Activated CD8-positive, alpha-beta memory T cell treated with anti-CD3 and anti-CD28 coated beads, Interleukin-2, amount 10 ng/mL, durations not matched to agents 7 days and 5 days (primary cell): ENCODE measurements at regions not wholly inside any gene's neighbourhood (a gene's known extent, or its start where the extent isn't known, plus 50 kb on each side); places are given as distances from the start of the nearest gene placed in this dataset.
A peak's percentile ranks its signal among the peaks of the same experiment; 100 is the strongest.
"Not testable (repeated sequence)": the region's sequence is repeated elsewhere in the genome, so short reads cannot be mapped to it uniquely, and the experiment has no call there.

Experiments used
- ATAC-seq: fragments of 150-1000 bp; cut with Tn5 transposase; one replicate; pipeline ENCODE4 v1.10.0; 2021; ENCODE audit warnings: moderate library complexity
- CTCF ChIA-PET: fragments of 350-600 bp; sonication (Branson Sonifier 250); formaldehyde crosslinking; loops from one replicate; lab custom pipeline; 2021; ENCODE audit warnings: antibody characterized with exemption; lab: Charles Lee
- DNase-seq: peaks from one replicate; pipeline ENCODE4 v3.0.0-alpha.2; 2020
- H3K27ac Mint-ChIP-seq: one replicate; pipeline ENCODE4 v1.8.0; 2021; ENCODE audit warnings: mild to moderate bottlenecking, mixed read lengths
- H3K27me3 Mint-ChIP-seq: one replicate; pipeline ENCODE4 v1.8.0; 2021; ENCODE audit warnings: mixed read lengths
- H3K36me3 Mint-ChIP-seq: one replicate; pipeline ENCODE4 v1.8.0; 2021; ENCODE audit warnings: mild to moderate bottlenecking, mixed read lengths
- H3K4me1 Mint-ChIP-seq: one replicate; pipeline ENCODE4 v1.8.0; 2021; ENCODE audit warnings: mixed read lengths
- H3K4me3 Mint-ChIP-seq: one replicate; pipeline ENCODE4 v1.8.0; 2021; ENCODE audit warnings: mild to moderate bottlenecking, moderate library complexity, mixed read lengths
- H3K9me3 Mint-ChIP-seq: one replicate; pipeline ENCODE4 v1.8.0; 2022; ENCODE audit warnings: low read depth, mixed read lengths

DNA sequence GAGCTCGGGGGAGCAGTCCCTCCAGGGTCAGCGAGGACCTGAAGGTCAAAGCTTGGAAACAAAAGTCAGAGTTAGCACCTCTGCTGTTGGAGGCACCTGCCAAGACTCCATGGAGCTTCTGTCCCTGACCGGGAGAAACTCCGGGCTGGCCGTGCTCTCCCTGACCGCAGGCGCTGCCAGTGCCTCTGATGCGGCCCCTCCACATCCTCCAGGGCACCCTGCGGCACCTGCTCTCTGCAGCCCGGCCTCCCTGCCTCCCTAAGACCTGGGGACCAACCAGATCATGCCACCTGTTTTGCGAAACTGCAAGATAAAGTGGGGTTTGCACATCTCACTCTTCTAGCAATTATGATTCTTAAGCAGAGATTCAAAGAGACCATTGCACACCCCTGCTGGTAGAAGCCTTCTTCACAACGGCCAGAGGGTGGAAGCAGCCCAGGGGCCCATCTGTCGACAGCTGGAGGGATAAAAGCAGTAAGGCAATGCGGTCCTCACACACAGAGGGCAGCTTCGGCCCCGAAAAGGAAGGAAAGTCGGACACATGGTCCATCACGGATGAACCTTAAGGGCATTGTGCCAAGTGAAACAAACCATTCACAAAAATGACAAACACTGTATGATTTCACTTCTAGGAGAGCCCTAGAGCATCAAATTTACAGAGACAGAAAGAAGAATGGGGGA lies 477.1 kb downstream of the BRD1 start:
- H3K4me1 Mint-ChIP-seq = no peaks in the 10 kb centered on the region
- CTCF ChIA-PET = no interaction called here
- DNase-seq (no peak), ATAC-seq (no peak)
- no peaks in the 10 kb centered on the region for H3K27me3 Mint-ChIP-seq
- H3K36me3 Mint-ChIP-seq = no peaks in the 10 kb centered on the region
- no peaks in the 10 kb centered on the region for H3K9me3 Mint-ChIP-seq
- H3K4me3 Mint-ChIP-seq = no peak overlapping the region
- no peak overlapping the region for H3K27ac Mint-ChIP-seq

DNA sequence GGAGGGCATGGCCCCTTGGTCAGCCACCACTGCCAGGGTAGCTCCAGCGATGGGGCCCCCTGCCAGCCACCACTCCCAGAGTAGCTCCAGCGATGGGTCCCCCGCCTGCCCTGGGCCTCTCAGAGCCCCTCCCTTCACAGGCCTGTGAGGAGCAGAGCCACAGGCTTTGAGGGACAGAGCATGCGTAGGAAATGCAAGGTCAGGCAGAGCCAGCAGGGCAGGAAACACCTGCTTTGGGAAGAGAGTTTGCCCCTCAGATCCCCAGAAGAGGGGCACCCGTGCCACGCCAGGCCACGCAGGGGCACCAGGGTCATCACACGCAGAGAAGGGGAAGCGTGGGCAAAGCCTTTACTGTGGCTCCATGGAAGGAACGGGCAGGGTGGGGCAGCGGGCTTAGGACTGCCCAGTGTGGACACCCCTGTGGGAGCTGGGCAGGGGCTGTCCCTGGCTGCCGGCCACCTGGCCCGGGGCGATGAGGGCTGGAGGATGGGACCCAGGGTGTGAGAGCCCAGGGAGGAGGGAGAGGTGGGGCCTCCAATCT lies 477.8 kb downstream of the BRD1 start:
- H3K9me3 Mint-ChIP-seq = no peaks in the 10 kb centered on the region
- H3K36me3 Mint-ChIP-seq = no peaks in the 10 kb centered on the region
- DNase-seq (no peak), ATAC-seq (no peak)
- H3K27me3 Mint-ChIP-seq = no peaks in the 10 kb centered on the region
- H3K4me1 Mint-ChIP-seq = no peaks in the 10 kb centered on the region
- H3K27ac Mint-ChIP-seq = no peak overlapping the region
- CTCF ChIA-PET = no interaction called here
- H3K4me3 Mint-ChIP-seq = no peak overlapping the region

DNA sequence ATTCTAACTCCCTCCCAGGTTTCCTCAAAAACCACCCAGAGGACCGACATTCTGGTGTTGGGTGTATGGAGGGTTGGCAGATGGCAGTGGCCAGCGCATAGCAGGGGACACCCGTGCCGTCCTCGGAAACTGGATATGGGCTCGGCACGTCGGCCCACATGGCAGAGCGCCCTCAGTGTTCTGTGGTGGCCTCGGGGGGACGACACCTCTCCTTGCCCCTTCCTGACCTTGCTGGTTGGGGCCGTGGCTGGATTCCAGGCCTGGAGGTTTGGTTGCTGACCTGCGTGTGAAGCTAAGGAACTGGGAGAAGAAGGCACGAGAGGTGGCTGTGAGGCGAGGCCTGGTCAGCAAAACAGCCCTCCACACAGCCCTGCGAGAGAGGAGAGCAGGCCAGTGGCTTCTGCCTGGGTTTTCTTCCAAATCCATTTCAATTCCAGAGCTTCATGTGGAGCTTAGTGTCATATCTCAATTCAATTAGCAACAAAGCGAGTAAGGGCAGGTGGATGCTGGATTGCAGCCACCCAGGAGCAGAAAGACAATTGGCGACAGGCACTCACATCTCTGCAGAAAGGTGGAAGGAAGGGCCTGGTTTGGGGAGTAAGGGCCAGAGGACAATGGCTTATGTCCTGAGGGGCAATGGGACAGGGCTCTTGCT lies 478.4 kb downstream of the BRD1 start:
- Mint-ChIP-seq H3K4me1 (no peaks in the 10 kb centered on the region), H3K36me3 (no peaks in the 10 kb centered on the region), H3K4me3 (no peak overlapping the region), H3K27me3 (no peaks in the 10 kb centered on the region), H3K27ac (no peak overlapping the region), H3K9me3 (no peaks in the 10 kb centered on the region)
- DNase-seq = no peak
- CTCF ChIA-PET = no interaction called here
- no peak for ATAC-seq

DNA sequence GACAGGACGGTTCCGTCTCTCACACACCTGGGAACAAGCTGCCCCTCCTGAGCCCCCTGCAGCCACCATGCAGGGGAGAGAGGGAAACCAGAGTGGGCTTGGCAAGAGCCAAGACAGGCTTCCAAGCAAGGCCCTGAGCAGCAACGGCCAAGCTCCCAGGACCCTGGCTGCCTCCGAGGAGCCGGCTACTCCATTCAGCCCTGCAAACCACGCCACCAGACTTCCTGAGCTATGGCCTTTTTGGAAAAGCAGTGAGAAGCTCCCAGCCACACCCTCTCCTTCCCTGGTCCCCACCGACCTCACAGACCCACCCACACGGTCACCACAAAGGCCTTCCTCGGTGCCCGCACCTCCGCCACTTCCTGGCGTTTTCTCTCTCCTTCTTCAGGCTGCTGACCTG lies 479.0 kb downstream of the BRD1 start:
- Mint-ChIP-seq H3K4me3 (no peak overlapping the region), H3K27me3 (no peaks in the 10 kb centered on the region), H3K27ac (no peak overlapping the region), H3K4me1 (no peaks in the 10 kb centered on the region), H3K36me3 (no peaks in the 10 kb centered on the region), H3K9me3 (no peaks in the 10 kb centered on the region)
- ATAC-seq = no peak
- DNase-seq = no peak
- CTCF ChIA-PET = no interaction called here

DNA sequence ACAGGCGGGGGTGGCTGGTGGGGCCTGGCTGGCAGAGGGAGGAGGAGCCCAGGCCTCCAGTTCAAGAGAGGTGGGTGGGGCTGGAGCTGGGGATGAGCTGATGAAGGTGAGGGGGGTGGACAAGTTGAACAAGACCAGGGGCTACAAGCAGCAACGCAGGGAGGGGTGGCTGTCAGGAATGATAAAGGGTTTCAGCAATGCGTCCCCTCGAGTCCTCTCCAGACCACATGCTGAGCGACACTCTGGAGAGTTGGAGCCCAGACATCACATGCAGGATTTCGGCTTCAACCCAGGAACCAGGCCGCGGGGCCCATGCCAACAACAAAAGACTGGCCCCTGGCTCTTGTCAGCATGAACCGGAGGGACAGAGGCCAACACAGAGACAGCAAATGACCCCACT lies 480.3 kb downstream of the BRD1 start:
- DNase-seq (no peak), ATAC-seq (no peak)
- Mint-ChIP-seq H3K27me3 (no peaks in the 10 kb centered on the region), H3K4me1 (no peaks in the 10 kb centered on the region), H3K4me3 (no peak overlapping the region), H3K9me3 (no peaks in the 10 kb centered on the region), H3K36me3 (no peaks in the 10 kb centered on the region), H3K27ac (no peak overlapping the region)
- CTCF ChIA-PET = no interaction called here

DNA sequence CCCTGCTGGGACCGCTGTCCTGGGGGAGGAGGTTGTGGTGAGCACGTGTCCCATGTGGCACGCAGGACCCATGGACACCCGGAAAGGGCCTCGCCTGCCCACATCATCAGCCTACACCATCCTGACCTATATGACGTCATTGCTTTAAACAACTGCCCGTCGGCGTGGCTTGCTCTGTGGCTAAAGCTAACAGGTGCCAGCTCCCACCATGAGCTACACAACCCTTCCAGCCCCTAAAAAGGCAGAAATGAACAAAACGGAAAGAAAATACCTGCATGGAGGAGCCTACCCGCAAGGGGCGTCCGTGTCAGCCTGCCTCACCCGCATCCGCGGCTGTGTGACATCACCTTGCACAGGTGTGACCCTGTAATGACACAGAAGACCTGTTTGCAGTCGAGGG lies 481.8 kb downstream of the BRD1 start:
- no peak overlapping the region for H3K27ac Mint-ChIP-seq

DNA sequence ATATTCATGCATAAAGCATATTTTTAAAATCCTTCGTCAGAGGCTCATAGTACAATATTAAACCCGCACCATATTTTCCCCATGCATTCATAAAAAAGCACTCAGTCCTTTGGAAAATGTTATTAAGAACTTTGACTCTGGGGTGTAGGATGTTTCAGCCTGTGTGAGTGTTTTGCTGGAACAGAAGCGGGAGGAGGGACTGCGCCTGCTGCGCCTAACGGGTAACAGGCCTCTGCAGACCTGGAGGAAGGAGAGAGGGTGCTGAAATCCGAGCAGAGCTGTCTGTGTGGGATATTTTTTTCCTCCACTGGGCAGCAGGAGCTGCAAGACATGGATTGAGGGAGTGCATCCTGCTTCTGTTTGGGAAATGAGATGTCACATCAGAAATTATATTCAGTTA lies 483.0 kb downstream of the BRD1 start:
- Mint-ChIP-seq H3K36me3 (no peaks in the 10 kb centered on the region), H3K4me1 (no peaks in the 10 kb centered on the region), H3K27ac (no peak overlapping the region), H3K4me3 (no peak overlapping the region), H3K27me3 (peaks cover 4% of the 10 kb centered on the region), H3K9me3 (no peaks in the 10 kb centered on the region)
- CTCF ChIA-PET = no interaction called here
- no peak for DNase-seq
- no peak for ATAC-seq

More for the DNA sequence above, 481.8 kb downstream of the BRD1 start:
- H3K36me3 Mint-ChIP-seq = no peaks in the 10 kb centered on the region
- no peak for DNase-seq
- CTCF ChIA-PET = no interaction called here
- no peaks in the 10 kb centered on the region for H3K4me1 Mint-ChIP-seq
- no peaks in the 10 kb centered on the region for H3K27me3 Mint-ChIP-seq
- no peaks in the 10 kb centered on the region for H3K9me3 Mint-ChIP-seq
- no peak overlapping the region for H3K4me3 Mint-ChIP-seq
- ATAC-seq = no peak

DNA sequence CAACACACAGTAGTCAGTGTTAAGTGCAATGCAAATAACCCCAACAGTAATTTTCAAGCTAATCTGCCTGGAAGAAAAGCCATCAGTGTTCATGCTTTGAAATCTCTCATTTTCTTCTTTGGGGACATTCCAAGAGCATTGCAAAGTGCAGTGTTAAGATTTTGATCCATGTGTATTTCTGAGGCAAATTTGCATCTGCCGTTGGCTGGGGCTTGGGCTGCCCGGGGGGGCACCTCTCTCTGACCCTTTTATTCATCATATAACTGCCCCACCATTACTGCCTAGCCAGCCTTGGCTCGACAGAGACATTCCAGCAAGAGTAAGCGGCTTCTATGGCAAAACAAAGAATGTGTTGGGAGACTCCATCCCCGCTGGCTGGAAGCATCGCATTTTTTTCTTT lies 483.5 kb downstream of the BRD1 start:
- H3K9me3 Mint-ChIP-seq = no peaks in the 10 kb centered on the region
- no peak overlapping the region for H3K27ac Mint-ChIP-seq
- H3K27me3 Mint-ChIP-seq = peaks cover 7% of the 10 kb centered on the region
- H3K36me3 Mint-ChIP-seq = no peaks in the 10 kb centered on the region
- ATAC-seq (no peak), DNase-seq (no peak)
- H3K4me3 Mint-ChIP-seq = no peak overlapping the region
- no peaks in the 10 kb centered on the region for H3K4me1 Mint-ChIP-seq
- CTCF ChIA-PET = no interaction called here

DNA sequence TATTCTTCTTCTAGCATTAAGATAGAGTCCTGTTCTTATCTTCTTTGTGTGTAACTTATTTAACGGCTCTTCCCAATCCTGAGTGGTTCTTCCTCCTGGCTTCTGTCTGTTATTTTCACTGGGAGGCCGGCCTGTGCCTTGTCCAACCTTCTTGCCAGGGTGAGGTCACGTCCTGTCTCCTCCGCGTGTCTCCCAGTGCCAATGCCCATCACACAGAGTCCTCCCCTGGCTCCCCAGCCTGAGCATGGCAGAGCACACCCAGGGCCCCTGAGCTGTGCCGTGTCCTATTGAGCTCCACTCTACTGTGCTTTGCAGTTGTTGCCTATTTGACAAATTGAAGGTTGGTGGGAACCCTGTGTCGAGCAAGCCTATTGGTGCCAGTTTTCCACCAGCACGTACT lies 487.3 kb downstream of the BRD1 start:
- H3K4me1 Mint-ChIP-seq = no peaks in the 10 kb centered on the region
- H3K27ac Mint-ChIP-seq = no peak overlapping the region
- no peak for DNase-seq
- H3K4me3 Mint-ChIP-seq = no peak overlapping the region
- H3K27me3 Mint-ChIP-seq = peaks cover 7% of the 10 kb centered on the region
- ATAC-seq = no peak
- CTCF ChIA-PET = no interaction called here
- no peaks in the 10 kb centered on the region for H3K9me3 Mint-ChIP-seq
- H3K36me3 Mint-ChIP-seq = no peaks in the 10 kb centered on the region

DNA sequence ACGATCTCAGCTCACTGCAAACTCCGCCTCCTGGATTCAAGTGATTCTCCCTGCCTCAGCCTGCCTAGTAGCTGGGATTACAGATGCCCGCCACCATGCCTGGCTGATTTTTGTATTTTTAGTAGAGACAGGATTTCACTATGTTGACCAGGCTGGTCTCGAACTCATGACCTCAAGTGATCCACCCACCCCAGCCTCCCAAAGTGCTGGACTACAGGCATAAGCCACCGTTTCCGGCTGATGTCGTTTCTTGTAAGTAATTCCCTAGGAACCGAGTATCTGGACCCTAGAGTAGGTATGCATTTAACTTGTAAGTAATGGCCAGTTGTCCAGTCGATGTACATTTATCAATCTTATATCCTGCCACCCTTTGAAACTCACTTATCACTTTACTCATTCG lies 491.2 kb downstream of the BRD1 start:
- ATAC-seq, H3K27me3 Mint-ChIP-seq, H3K4me3 Mint-ChIP-seq, H3K27ac Mint-ChIP-seq, H3K36me3 Mint-ChIP-seq, H3K9me3 Mint-ChIP-seq, H3K4me1 Mint-ChIP-seq, CTCF ChIA-PET: not testable (repeated sequence)
- peak; percentile 11 for DNase-seq

DNA sequence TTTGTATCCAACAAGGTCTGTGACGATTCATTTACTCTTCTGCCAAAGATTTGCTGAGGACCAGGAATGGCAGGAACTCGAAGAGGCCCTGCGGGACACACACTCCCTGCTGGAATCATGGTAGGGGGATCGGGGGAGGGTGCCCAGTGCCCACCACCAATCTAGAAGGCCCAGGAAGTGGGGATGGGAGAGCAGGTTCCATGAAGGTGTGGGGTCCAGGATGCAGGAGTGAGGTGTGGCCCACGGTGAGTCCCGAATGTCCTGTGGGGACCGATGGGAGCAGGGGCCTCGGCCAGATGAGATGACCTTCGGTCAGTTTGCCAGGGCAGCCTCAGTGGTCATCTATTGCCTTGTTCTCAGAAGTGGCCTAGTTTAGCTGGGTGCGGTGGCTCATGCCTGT lies 492.7 kb downstream of the BRD1 start:
- CTCF ChIA-PET = no interaction called here
- DNase-seq (no peak), ATAC-seq (no peak)
- no peaks in the 10 kb centered on the region for H3K4me1 Mint-ChIP-seq
- no peaks in the 10 kb centered on the region for H3K36me3 Mint-ChIP-seq
- peaks cover 3% of the 10 kb centered on the region for H3K27me3 Mint-ChIP-seq
- no peak overlapping the region for H3K4me3 Mint-ChIP-seq
- H3K9me3 Mint-ChIP-seq = no peaks in the 10 kb centered on the region
- no peak overlapping the region for H3K27ac Mint-ChIP-seq

DNA sequence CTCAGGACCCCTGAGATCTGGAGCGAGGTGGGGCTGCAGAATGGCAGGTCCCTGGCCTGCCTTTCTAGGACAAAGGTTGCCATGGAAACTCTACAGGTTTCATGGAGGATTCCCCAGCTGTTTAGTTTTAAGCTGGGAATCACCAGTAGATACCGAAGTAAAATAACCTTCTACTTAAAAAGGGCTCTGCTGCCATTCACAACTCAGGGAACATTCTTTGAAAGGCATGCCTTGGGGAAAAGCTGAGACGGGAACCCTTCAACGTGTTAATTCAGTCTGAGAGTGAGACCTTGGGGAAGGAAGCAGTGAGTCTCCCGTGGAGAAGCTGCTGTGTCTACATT lies 493.3 kb downstream of the BRD1 start:
- Mint-ChIP-seq H3K9me3 (no peaks in the 10 kb centered on the region), H3K4me1 (no peaks in the 10 kb centered on the region), H3K27me3 (peaks cover under 1% of the 10 kb centered on the region), H3K4me3 (no peak overlapping the region), H3K36me3 (no peaks in the 10 kb centered on the region), H3K27ac (no peak overlapping the region)
- CTCF ChIA-PET = no interaction called here
- DNase-seq (no peak), ATAC-seq (no peak)

DNA sequence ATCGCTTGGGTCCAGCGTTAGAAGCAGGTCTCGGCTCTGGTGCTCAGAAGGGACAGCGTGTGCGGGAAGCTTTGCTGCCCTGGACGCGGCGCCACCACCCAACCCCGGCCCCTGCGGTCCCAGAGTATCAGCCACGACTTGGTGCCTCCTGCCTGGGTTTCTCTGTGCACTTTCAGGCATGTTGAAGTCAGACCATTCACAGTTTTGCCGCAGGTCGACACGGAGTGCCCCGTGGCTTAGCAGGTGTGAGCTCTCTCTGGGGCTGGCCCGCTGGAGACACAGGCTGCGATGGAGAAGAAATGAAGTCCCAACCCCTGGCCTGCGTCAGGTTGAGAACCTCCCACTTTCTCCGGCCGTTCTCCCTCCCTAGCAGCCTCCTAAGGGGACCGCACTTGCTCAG lies 494.5 kb downstream of the BRD1 start:
- DNase-seq (peak; percentile 28), ATAC-seq (no peak)
- H3K4me3 Mint-ChIP-seq = no peak overlapping the region
- H3K4me1 Mint-ChIP-seq = no peaks in the 10 kb centered on the region
- CTCF ChIA-PET = no interaction called here
- no peaks in the 10 kb centered on the region for H3K27me3 Mint-ChIP-seq
- H3K36me3 Mint-ChIP-seq = no peaks in the 10 kb centered on the region
- no peak overlapping the region for H3K27ac Mint-ChIP-seq
- H3K9me3 Mint-ChIP-seq = no peaks in the 10 kb centered on the region

DNA sequence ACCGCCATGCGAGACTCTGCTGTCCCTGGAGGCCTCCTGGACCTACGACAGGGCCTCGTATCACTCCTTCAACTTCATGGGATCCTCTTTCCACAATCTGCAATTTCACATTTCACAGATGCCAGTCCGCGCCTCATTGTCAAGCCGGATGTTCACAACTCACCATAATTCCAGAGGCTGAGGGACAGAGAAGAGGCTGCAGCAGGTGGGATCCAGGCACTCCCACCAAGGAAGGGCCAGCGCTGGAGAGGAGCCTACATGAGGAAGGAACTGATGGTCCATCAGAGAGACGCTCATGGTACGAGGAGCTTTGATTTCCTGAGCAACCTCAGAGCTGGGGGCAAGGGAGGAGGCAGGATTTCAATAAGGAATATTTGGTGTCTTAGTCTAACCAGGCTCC lies 495.0 kb downstream of the BRD1 start:
- CTCF ChIA-PET = no interaction called here
- Mint-ChIP-seq H3K4me1 (no peaks in the 10 kb centered on the region), H3K27ac (no peak overlapping the region), H3K27me3 (no peaks in the 10 kb centered on the region), H3K4me3 (no peak overlapping the region), H3K36me3 (no peaks in the 10 kb centered on the region), H3K9me3 (no peaks in the 10 kb centered on the region)
- no peak for ATAC-seq
- DNase-seq = peak; percentile 26
